Left forelimb (tissue), 1 donor: ENCODE measurements at regions not wholly inside any gene's neighbourhood (a gene's known extent, or its start where the extent isn't known, plus 50 kb on each side); places are given as distances from the start of the nearest gene placed in this dataset.
A peak's percentile ranks its signal among the peaks of the same experiment; 100 is the strongest.
"Not testable (repeated sequence)": the region's sequence is repeated elsewhere in the genome, so short reads cannot be mapped to it uniquely, and the experiment has no call there.

ENCODE experiments used
- DNase-seq: peaks from one replicate; pipeline ENCODE4 v3.0.0-alpha.2; 2018; ENCODE audit warnings: low spot score

GRCh38 chr1:116851189-116851588, 58.5 kb upstream of the PTGFRN start:
- not testable (repeated sequence) for DNase-seq

GRCh38 chr1:116851846-116852245, 57.9 kb upstream of the PTGFRN start:
- no peak for DNase-seq

GRCh38 chr1:116852367-116852766, 57.3 kb upstream of the PTGFRN start:
- DNase-seq: no peak

- no peak for DNase-seq
Observed at GRCh38 chr1:116852910-116853309, 56.8 kb upstream of the PTGFRN start.

- DNase-seq: no peak
Observed at GRCh38 chr1:116853680-116854402, 55.9 kb upstream of the PTGFRN start.

- DNase-seq: no peak
Observed at GRCh38 chr1:116854403-116854690, 55.4 kb upstream of the PTGFRN start.

- DNase-seq: no peak
Observed at GRCh38 chr1:116854716-116855115, 55.0 kb upstream of the PTGFRN start.

GRCh38 chr1:116855191-116855619, 54.5 kb upstream of the PTGFRN start:
- peak; percentile 82 for DNase-seq

GRCh38 chr1:116855773-116856201, 53.9 kb upstream of the PTGFRN start:
- DNase-seq: no peak

GRCh38 chr1:116856312-116856711, 53.4 kb upstream of the PTGFRN start:
- DNase-seq: no peak

- DNase-seq: no peak
Observed at GRCh38 chr1:116857092-116857491, 52.6 kb upstream of the PTGFRN start.
